ENCODE measurements at regions not wholly inside any gene's neighbourhood (a gene's known extent, or its start where the extent isn't known, plus 50 kb on each side); places are given as distances from the start of the nearest gene placed in this dataset.

GRCh38 chr4:189763583-189763982, 177.1 kb upstream of the FRG1 start:
- WGBS, result 50% methylated on average over 3 of the region's 3 CpGs
- H3K4me1 ChIP-seq, result no peaks in the 10 kb centered on the region

GRCh38 chr4:189765301-189765700, 175.4 kb upstream of the FRG1 start:
- no peaks in the 10 kb centered on the region for H3K9me3 ChIP-seq
- TF ChIP-seq EP300 (IDR thresholded peaks at IDR 0.05), result no peak
- TF ChIP-seq POLR2AphosphoS5 (IDR thresholded peaks at IDR 0.05), result no peak
- TF ChIP-seq CTCF (IDR thresholded peaks at IDR 0.05), result no peak
- no peak for TF ChIP-seq POLR2A (IDR thresholded peaks at IDR 0.05)
- no peak for DNase-seq (ENCODE audit: low spot score in 2 of 2)
- no peak overlapping the region for H3K27ac ChIP-seq
- H3K4me3 ChIP-seq, result no peak overlapping the region
- no peaks in the 10 kb centered on the region for H3K4me1 ChIP-seq
- H3K36me3 ChIP-seq, result no peaks in the 10 kb centered on the region
- H3K27me3 ChIP-seq, result no peaks in the 10 kb centered on the region
- WGBS, result 74% methylated on average over 10 of the region's 10 CpGs

More at GRCh38 chr4:189763583-189763982, 177.1 kb upstream of the FRG1 start:
- no peak overlapping the region for H3K27ac ChIP-seq
- no peak for DNase-seq (ENCODE audit: low spot score in 2 of 2)
- no peak overlapping the region for H3K4me3 ChIP-seq
- no peaks in the 10 kb centered on the region for H3K36me3 ChIP-seq
- no peaks in the 10 kb centered on the region for H3K9me3 ChIP-seq
- no peaks in the 10 kb centered on the region for H3K27me3 ChIP-seq
- no peak for TF ChIP-seq EP300 (IDR thresholded peaks at IDR 0.05)
- TF ChIP-seq POLR2AphosphoS5 (IDR thresholded peaks at IDR 0.05), result no peak
- TF ChIP-seq CTCF (IDR thresholded peaks at IDR 0.05), result no peak
- no peak for TF ChIP-seq POLR2A (IDR thresholded peaks at IDR 0.05)

- Histone ChIP-seq H3K4me3 (no peak overlapping the region), H3K9me3 (no peaks in the 10 kb centered on the region), H3K27me3 (no peaks in the 10 kb centered on the region), H3K36me3 (no peaks in the 10 kb centered on the region), H3K4me1 (no peaks in the 10 kb centered on the region), H3K27ac (no peak overlapping the region)
- DNase-seq (ENCODE audit: low spot score in 2 of 2), result no peak
- WGBS, result 48% methylated on average over 6 of the region's 6 CpGs
- TF ChIP-seq EP300 (IDR thresholded peaks at IDR 0.05) (no peak), POLR2A (IDR thresholded peaks at IDR 0.05) (no peak), CTCF (IDR thresholded peaks at IDR 0.05) (no peak), POLR2AphosphoS5 (IDR thresholded peaks at IDR 0.05) (no peak)
These were observed 174.9 kb upstream of the FRG1 start for GRCh38 chr4:189765736-189766135.

GRCh38 chr4:189767941-189768340, 172.7 kb upstream of the FRG1 start:
- Histone ChIP-seq H3K4me1 (no peaks in the 10 kb centered on the region), H3K27ac (no peak overlapping the region), H3K36me3 (no peaks in the 10 kb centered on the region), H3K27me3 (no peaks in the 10 kb centered on the region), H3K9me3 (no peaks in the 10 kb centered on the region), H3K4me3 (no peak overlapping the region)
- 76% methylated on average over 4 of the region's 4 CpGs for WGBS
- DNase-seq (ENCODE audit: low spot score in 2 of 2), result no peak
- TF ChIP-seq EP300 (IDR thresholded peaks at IDR 0.05) (no peak), POLR2A (IDR thresholded peaks at IDR 0.05) (no peak)

- WGBS, result 83% methylated on average over 9 of the region's 9 CpGs
- Histone ChIP-seq H3K27ac (no peak overlapping the region), H3K27me3 (no peaks in the 10 kb centered on the region), H3K4me3 (no peak overlapping the region), H3K4me1 (no peaks in the 10 kb centered on the region), H3K9me3 (no peaks in the 10 kb centered on the region), H3K36me3 (no peaks in the 10 kb centered on the region)
- DNase-seq (ENCODE audit: low spot score in 2 of 2), result no peak
- TF ChIP-seq EP300 (IDR thresholded peaks at IDR 0.05) (no peak), POLR2AphosphoS5 (IDR thresholded peaks at IDR 0.05) (no peak), POLR2A (IDR thresholded peaks at IDR 0.05) (no peak), CTCF (IDR thresholded peaks at IDR 0.05) (no peak)
These were observed 171.5 kb upstream of the FRG1 start for GRCh38 chr4:189769131-189769530.

- Histone ChIP-seq H3K27ac (no peak overlapping the region), H3K4me1 (no peaks in the 10 kb centered on the region), H3K36me3 (no peaks in the 10 kb centered on the region), H3K4me3 (no peak overlapping the region), H3K27me3 (no peaks in the 10 kb centered on the region), H3K9me3 (no peaks in the 10 kb centered on the region)
- no peak for DNase-seq (ENCODE audit: low spot score in 2 of 2)
- TF ChIP-seq POLR2A (IDR thresholded peaks at IDR 0.05), result no peak
- TF ChIP-seq POLR2AphosphoS5 (IDR thresholded peaks at IDR 0.05), result no peak
- no peak for TF ChIP-seq CTCF (IDR thresholded peaks at IDR 0.05)
- TF ChIP-seq EP300 (IDR thresholded peaks at IDR 0.05), result no peak
- WGBS, result 78% methylated on average over 11 of the region's 11 CpGs
These were observed 168.8 kb upstream of the FRG1 start for GRCh38 chr4:189771696-189772361.
